Fibroblast of lung (primary cell): ENCODE measurements at regions not wholly inside any gene's neighbourhood (a gene's known extent, or its start where the extent isn't known, plus 50 kb on each side); places are given as distances from the start of the nearest gene placed in this dataset.

Experiments
- EZH2 ChIP-seq: IDR thresholded peaks from 2 replicates; pipeline ENCODE4 v1.5.1; 2012; ENCODE audit warnings: low read length, control low read depth, mild to moderate bottlenecking; ENCODE audit errors: missing control alignments
- TF ChIP-seq, protein P1 (sequence below), 2 donors: IDR thresholded peaks in 1 of 2; conservative IDR thresholded peaks in 1 of 2; 1 replicate in 1 of 2; 2 replicates in 1 of 2; pipeline ENCODE4 v1.5.1; 2011 to 2012; ENCODE audit warnings: low read length in 2 of 2, control low read depth in 1 of 2, inconsistent platforms in 1 of 2, low read depth in 1 of 2, mild to moderate bottlenecking in 1 of 2

DNA sequence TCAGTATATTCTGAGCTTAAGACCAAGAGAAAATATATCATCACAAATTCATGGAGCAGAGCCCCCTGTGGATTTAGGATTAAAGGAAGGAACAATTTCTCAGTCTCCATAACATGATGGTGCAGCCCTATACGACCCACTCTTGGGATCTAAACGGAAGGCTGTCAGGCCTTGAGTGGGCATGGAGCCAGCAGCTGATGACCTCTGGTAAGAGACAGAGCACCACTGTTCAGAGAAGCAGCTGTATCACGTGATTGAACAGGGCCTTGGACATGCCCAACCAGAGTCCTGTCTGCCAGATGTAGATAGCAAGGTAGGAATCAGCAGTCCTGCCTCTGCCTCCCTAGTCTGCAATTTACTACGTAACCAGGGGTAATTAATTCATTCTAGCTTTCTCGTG lies 259.4 kb upstream of the POU3F2 start:
- TF ChIP-seq, protein P1, sequence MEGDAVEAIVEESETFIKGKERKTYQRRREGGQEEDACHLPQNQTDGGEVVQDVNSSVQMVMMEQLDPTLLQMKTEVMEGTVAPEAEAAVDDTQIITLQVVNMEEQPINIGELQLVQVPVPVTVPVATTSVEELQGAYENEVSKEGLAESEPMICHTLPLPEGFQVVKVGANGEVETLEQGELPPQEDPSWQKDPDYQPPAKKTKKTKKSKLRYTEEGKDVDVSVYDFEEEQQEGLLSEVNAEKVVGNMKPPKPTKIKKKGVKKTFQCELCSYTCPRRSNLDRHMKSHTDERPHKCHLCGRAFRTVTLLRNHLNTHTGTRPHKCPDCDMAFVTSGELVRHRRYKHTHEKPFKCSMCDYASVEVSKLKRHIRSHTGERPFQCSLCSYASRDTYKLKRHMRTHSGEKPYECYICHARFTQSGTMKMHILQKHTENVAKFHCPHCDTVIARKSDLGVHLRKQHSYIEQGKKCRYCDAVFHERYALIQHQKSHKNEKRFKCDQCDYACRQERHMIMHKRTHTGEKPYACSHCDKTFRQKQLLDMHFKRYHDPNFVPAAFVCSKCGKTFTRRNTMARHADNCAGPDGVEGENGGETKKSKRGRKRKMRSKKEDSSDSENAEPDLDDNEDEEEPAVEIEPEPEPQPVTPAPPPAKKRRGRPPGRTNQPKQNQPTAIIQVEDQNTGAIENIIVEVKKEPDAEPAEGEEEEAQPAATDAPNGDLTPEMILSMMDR (conservative IDR thresholded peaks at IDR 0.05 in 1 of 2, IDR thresholded peaks at IDR 0.05 in 1 of 2; ENCODE audit: low read depth in 1 of 2, low read length in 2 of 2): no peak
- no peak for TF ChIP-seq EZH2
